ENCODE measurements at regions not wholly inside any gene's neighbourhood (a gene's known extent, or its start where the extent isn't known, plus 50 kb on each side); places are given as distances from the start of the nearest gene placed in this dataset.

GRCh38 chr11:109480251-109480650, 58.3 kb downstream of the C11orf87 start:
- FAIRE-seq, result no peak
- 45 to 58% (median 46%) methylated on average over 6 of the region's 6 CpGs for WGBS, 3 donors

GRCh38 chr11:109486129-109486528, 64.1 kb downstream of the C11orf87 start:
- Histone ChIP-seq H3K27me3 (ENCODE audit: control insufficient read depth in 3 of 3, insufficient read depth in 3 of 3, low read length in 3 of 3) (no peaks in the 10 kb centered on the region), H3K36me3 (ENCODE audit: control insufficient read depth in 3 of 3, insufficient read depth in 2 of 3, low read depth in 1 of 3, low read length in 3 of 3) (no peaks in the 10 kb centered on the region), H3K4me1 (ENCODE audit: control insufficient read depth in 3 of 3, insufficient read depth in 2 of 3, low read depth in 1 of 3, low read length in 2 of 3) (no peaks in the 10 kb centered on the region), H3K27ac (ENCODE audit: low read depth in 1 of 3, low read length in 2 of 3) (no peak overlapping the region), H3K4me3 (ENCODE audit: low read depth in 1 of 3, low read length in 3 of 3) (no peak overlapping the region), H3K9me3 (ENCODE audit: control insufficient read depth in 2 of 2, insufficient read depth in 1 of 2, low read depth in 1 of 2, low read length in 1 of 2) (no peaks in the 10 kb centered on the region)
- 7 to 51% (median 25%) methylated on average over 1 of the region's 1 CpG for WGBS, 3 donors
- DNase-seq (peak in 1 of 2 donors; percentile 2), FAIRE-seq (no peak)

More at GRCh38 chr11:109480251-109480650, 58.3 kb downstream of the C11orf87 start:
- H3K4me1 ChIP-seq (ENCODE audit: control insufficient read depth in 3 of 3, insufficient read depth in 2 of 3, low read depth in 1 of 3, low read length in 2 of 3), result no peaks in the 10 kb centered on the region
- no peak for DNase-seq
- no peaks in the 10 kb centered on the region for H3K36me3 ChIP-seq (ENCODE audit: control insufficient read depth in 3 of 3, insufficient read depth in 2 of 3, low read depth in 1 of 3, low read length in 3 of 3)
- H3K9me3 ChIP-seq (ENCODE audit: control insufficient read depth in 2 of 2, insufficient read depth in 1 of 2, low read depth in 1 of 2, low read length in 1 of 2), result no peaks in the 10 kb centered on the region
- no peak overlapping the region for H3K27ac ChIP-seq (ENCODE audit: low read depth in 1 of 3, low read length in 2 of 3)
- H3K27me3 ChIP-seq (ENCODE audit: control insufficient read depth in 3 of 3, insufficient read depth in 3 of 3, low read length in 3 of 3), result no peaks in the 10 kb centered on the region
- no peak overlapping the region for H3K4me3 ChIP-seq (ENCODE audit: low read depth in 1 of 3, low read length in 3 of 3)

GRCh38 chr11:109490953-109491635, 69.1 kb downstream of the C11orf87 start:
- no peak overlapping the region for H3K27ac ChIP-seq (ENCODE audit: low read depth in 1 of 3, low read length in 2 of 3)
- H3K36me3 ChIP-seq (ENCODE audit: control insufficient read depth in 3 of 3, insufficient read depth in 2 of 3, low read depth in 1 of 3, low read length in 3 of 3), result no peaks in the 10 kb centered on the region
- no peaks in the 10 kb centered on the region for H3K27me3 ChIP-seq (ENCODE audit: control insufficient read depth in 3 of 3, insufficient read depth in 3 of 3, low read length in 3 of 3)
- DNase-seq (no peak), FAIRE-seq (no peak)
- no peak overlapping the region for H3K4me3 ChIP-seq (ENCODE audit: low read depth in 1 of 3, low read length in 3 of 3)
- H3K9me3 ChIP-seq (ENCODE audit: control insufficient read depth in 2 of 2, insufficient read depth in 1 of 2, low read depth in 1 of 2, low read length in 1 of 2), result no peaks in the 10 kb centered on the region
- no peaks in the 10 kb centered on the region for H3K4me1 ChIP-seq (ENCODE audit: control insufficient read depth in 3 of 3, insufficient read depth in 2 of 3, low read depth in 1 of 3, low read length in 2 of 3)
- WGBS, 3 donors, result 61 to 65% (median 64%) methylated on average over 4 of the region's 4 CpGs

GRCh38 chr11:109506115-109506514, 84.1 kb downstream of the C11orf87 start:
- H3K36me3 ChIP-seq (ENCODE audit: control insufficient read depth in 3 of 3, insufficient read depth in 2 of 3, low read depth in 1 of 3, low read length in 3 of 3), result no peaks in the 10 kb centered on the region
- FAIRE-seq, result no peak

GRCh38 chr11:109507331-109507730, 85.3 kb downstream of the C11orf87 start:
- no peak for FAIRE-seq
- Histone ChIP-seq H3K9me3 (ENCODE audit: control insufficient read depth in 2 of 2, insufficient read depth in 1 of 2, low read depth in 1 of 2, low read length in 1 of 2) (no peaks in the 10 kb centered on the region), H3K4me3 (ENCODE audit: low read depth in 1 of 3, low read length in 3 of 3) (no peak overlapping the region), H3K27me3 (ENCODE audit: control insufficient read depth in 3 of 3, insufficient read depth in 3 of 3, low read length in 3 of 3) (no peaks in the 10 kb centered on the region), H3K4me1 (ENCODE audit: control insufficient read depth in 3 of 3, insufficient read depth in 2 of 3, low read depth in 1 of 3, low read length in 2 of 3) (no peaks in the 10 kb centered on the region), H3K36me3 (ENCODE audit: control insufficient read depth in 3 of 3, insufficient read depth in 2 of 3, low read depth in 1 of 3, low read length in 3 of 3) (no peaks in the 10 kb centered on the region), H3K27ac (ENCODE audit: low read depth in 1 of 3, low read length in 2 of 3) (no peak overlapping the region)
- WGBS, 3 donors, result 68 to 73% (median 71%) methylated on average over 4 of the region's 4 CpGs
- DNase-seq, result no peak

More at GRCh38 chr11:109506115-109506514, 84.1 kb downstream of the C11orf87 start:
- Histone ChIP-seq H3K4me3 (ENCODE audit: low read depth in 1 of 3, low read length in 3 of 3) (no peak overlapping the region), H3K27me3 (ENCODE audit: control insufficient read depth in 3 of 3, insufficient read depth in 3 of 3, low read length in 3 of 3) (no peaks in the 10 kb centered on the region), H3K9me3 (ENCODE audit: control insufficient read depth in 2 of 2, insufficient read depth in 1 of 2, low read depth in 1 of 2, low read length in 1 of 2) (no peaks in the 10 kb centered on the region), H3K27ac (ENCODE audit: low read depth in 1 of 3, low read length in 2 of 3) (no peak overlapping the region), H3K4me1 (ENCODE audit: control insufficient read depth in 3 of 3, insufficient read depth in 2 of 3, low read depth in 1 of 3, low read length in 2 of 3) (no peaks in the 10 kb centered on the region)
- no peak for DNase-seq
- 83 to 90% (median 88%) methylated on average over 3 of the region's 3 CpGs for WGBS, 3 donors

GRCh38 chr11:109507836-109508561, 86.0 kb downstream of the C11orf87 start:
- 79 to 87% (median 83%) methylated on average over 1 of the region's 1 CpG for WGBS, 3 donors
- no peak overlapping the region for H3K4me3 ChIP-seq (ENCODE audit: low read depth in 1 of 3, low read length in 3 of 3)
- DNase-seq (no peak), FAIRE-seq (no peak)
- H3K27ac ChIP-seq (ENCODE audit: low read depth in 1 of 3, low read length in 2 of 3), result no peak overlapping the region
- no peaks in the 10 kb centered on the region for H3K4me1 ChIP-seq (ENCODE audit: control insufficient read depth in 3 of 3, insufficient read depth in 2 of 3, low read depth in 1 of 3, low read length in 2 of 3)
- H3K9me3 ChIP-seq (ENCODE audit: control insufficient read depth in 2 of 2, insufficient read depth in 1 of 2, low read depth in 1 of 2, low read length in 1 of 2), result peaks cover 0 to 1% of the 10 kb centered on the region in 2 donors
- no peaks in the 10 kb centered on the region for H3K36me3 ChIP-seq (ENCODE audit: control insufficient read depth in 3 of 3, insufficient read depth in 2 of 3, low read depth in 1 of 3, low read length in 3 of 3)
- no peaks in the 10 kb centered on the region for H3K27me3 ChIP-seq (ENCODE audit: control insufficient read depth in 3 of 3, insufficient read depth in 3 of 3, low read length in 3 of 3)

GRCh38 chr11:109508943-109509342, 87.0 kb downstream of the C11orf87 start:
- FAIRE-seq (no peak), DNase-seq (no peak)
- H3K4me1 ChIP-seq (ENCODE audit: control insufficient read depth in 3 of 3, insufficient read depth in 2 of 3, low read depth in 1 of 3, low read length in 2 of 3), result no peaks in the 10 kb centered on the region
- H3K36me3 ChIP-seq (ENCODE audit: control insufficient read depth in 3 of 3, insufficient read depth in 2 of 3, low read depth in 1 of 3, low read length in 3 of 3), result no peaks in the 10 kb centered on the region
- no peaks in the 10 kb centered on the region for H3K27me3 ChIP-seq (ENCODE audit: control insufficient read depth in 3 of 3, insufficient read depth in 3 of 3, low read length in 3 of 3)
- peaks cover 0 to 1% of the 10 kb centered on the region in 2 donors for H3K9me3 ChIP-seq (ENCODE audit: control insufficient read depth in 2 of 2, insufficient read depth in 1 of 2, low read depth in 1 of 2, low read length in 1 of 2)
- no peak overlapping the region for H3K27ac ChIP-seq (ENCODE audit: low read depth in 1 of 3, low read length in 2 of 3)
- no peak overlapping the region for H3K4me3 ChIP-seq (ENCODE audit: low read depth in 1 of 3, low read length in 3 of 3)
- 88 to 95% (median 90%) methylated on average over 2 of the region's 2 CpGs for WGBS, 3 donors

- Histone ChIP-seq H3K27ac (ENCODE audit: low read depth in 1 of 3, low read length in 2 of 3) (no peak overlapping the region), H3K4me3 (ENCODE audit: low read depth in 1 of 3, low read length in 3 of 3) (no peak overlapping the region), H3K27me3 (ENCODE audit: control insufficient read depth in 3 of 3, insufficient read depth in 3 of 3, low read length in 3 of 3) (no peaks in the 10 kb centered on the region), H3K4me1 (ENCODE audit: control insufficient read depth in 3 of 3, insufficient read depth in 2 of 3, low read depth in 1 of 3, low read length in 2 of 3) (no peaks in the 10 kb centered on the region), H3K9me3 (ENCODE audit: control insufficient read depth in 2 of 2, insufficient read depth in 1 of 2, low read depth in 1 of 2, low read length in 1 of 2) (peaks cover 0 to 1% of the 10 kb centered on the region in 2 donors), H3K36me3 (ENCODE audit: control insufficient read depth in 3 of 3, insufficient read depth in 2 of 3, low read depth in 1 of 3, low read length in 3 of 3) (no peaks in the 10 kb centered on the region)
- DNase-seq (no peak), FAIRE-seq (no peak)
- 48 to 66% (median 52%) methylated on average over 1 of the region's 1 CpG for WGBS, 3 donors
These were observed 88.3 kb downstream of the C11orf87 start for GRCh38 chr11:109510316-109510715.
